Mesothelial cell of epicardium (in vitro differentiated cells): ENCODE measurements at regions not wholly inside any gene's neighbourhood (a gene's known extent, or its start where the extent isn't known, plus 50 kb on each side); places are given as distances from the start of the nearest gene placed in this dataset.

Source experiments
- DNase-seq, 2 experiments: peaks; one replicate each; pipeline ENCODE4 v3.0.0; 2021; ENCODE audit warnings: low spot score in 2 of 2; ENCODE audit not compliant: unreplicated experiment in 2 of 2
- H3K27ac Mint-ChIP-seq: 2 replicates; pipeline ENCODE4 v1.8.0; 2021; ENCODE audit warnings: mixed read lengths
- H3K27me3 Mint-ChIP-seq: 2 replicates; pipeline ENCODE4 v1.8.0; 2021; ENCODE audit warnings: low read depth, mixed read lengths
- H3K36me3 Mint-ChIP-seq: 2 replicates; pipeline ENCODE4 v1.8.0; 2021; ENCODE audit warnings: mixed read lengths
- H3K4me1 Mint-ChIP-seq: 2 replicates; pipeline ENCODE4 v1.8.0; 2021; ENCODE audit warnings: mixed read lengths
- H3K4me3 Mint-ChIP-seq: 2 replicates; pipeline ENCODE4 v1.8.0; 2021; ENCODE audit warnings: mild to moderate bottlenecking, moderate library complexity, mixed read lengths
- H3K9me3 Mint-ChIP-seq: 2 replicates; pipeline ENCODE4 v1.8.0; 2021; ENCODE audit warnings: mixed read lengths
- TF ChIP-seq, protein P1 (sequence below): fragments of 200-600 bp; sonication (generic); IDR thresholded peaks from one replicate; pipeline ENCODE4 v1.5.0; 2021; ENCODE audit warnings: antibody characterized with exemption; ENCODE audit not compliant: unreplicated experiment

- H3K4me1 Mint-ChIP-seq: no peaks in the 10 kb centered on the region
- no peaks in the 10 kb centered on the region for H3K36me3 Mint-ChIP-seq
- H3K27ac Mint-ChIP-seq: no peak overlapping the region
- DNase-seq: no peak
- peaks cover 36% of the 10 kb centered on the region for H3K9me3 Mint-ChIP-seq
- no peaks in the 10 kb centered on the region for H3K27me3 Mint-ChIP-seq
- TF ChIP-seq, protein P1, sequence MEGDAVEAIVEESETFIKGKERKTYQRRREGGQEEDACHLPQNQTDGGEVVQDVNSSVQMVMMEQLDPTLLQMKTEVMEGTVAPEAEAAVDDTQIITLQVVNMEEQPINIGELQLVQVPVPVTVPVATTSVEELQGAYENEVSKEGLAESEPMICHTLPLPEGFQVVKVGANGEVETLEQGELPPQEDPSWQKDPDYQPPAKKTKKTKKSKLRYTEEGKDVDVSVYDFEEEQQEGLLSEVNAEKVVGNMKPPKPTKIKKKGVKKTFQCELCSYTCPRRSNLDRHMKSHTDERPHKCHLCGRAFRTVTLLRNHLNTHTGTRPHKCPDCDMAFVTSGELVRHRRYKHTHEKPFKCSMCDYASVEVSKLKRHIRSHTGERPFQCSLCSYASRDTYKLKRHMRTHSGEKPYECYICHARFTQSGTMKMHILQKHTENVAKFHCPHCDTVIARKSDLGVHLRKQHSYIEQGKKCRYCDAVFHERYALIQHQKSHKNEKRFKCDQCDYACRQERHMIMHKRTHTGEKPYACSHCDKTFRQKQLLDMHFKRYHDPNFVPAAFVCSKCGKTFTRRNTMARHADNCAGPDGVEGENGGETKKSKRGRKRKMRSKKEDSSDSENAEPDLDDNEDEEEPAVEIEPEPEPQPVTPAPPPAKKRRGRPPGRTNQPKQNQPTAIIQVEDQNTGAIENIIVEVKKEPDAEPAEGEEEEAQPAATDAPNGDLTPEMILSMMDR: no peak
- H3K4me3 Mint-ChIP-seq: no peak overlapping the region
Observed at GRCh38 chr12:28704477-28705169, 444.5 kb upstream of the FAR2 start.

DNA sequence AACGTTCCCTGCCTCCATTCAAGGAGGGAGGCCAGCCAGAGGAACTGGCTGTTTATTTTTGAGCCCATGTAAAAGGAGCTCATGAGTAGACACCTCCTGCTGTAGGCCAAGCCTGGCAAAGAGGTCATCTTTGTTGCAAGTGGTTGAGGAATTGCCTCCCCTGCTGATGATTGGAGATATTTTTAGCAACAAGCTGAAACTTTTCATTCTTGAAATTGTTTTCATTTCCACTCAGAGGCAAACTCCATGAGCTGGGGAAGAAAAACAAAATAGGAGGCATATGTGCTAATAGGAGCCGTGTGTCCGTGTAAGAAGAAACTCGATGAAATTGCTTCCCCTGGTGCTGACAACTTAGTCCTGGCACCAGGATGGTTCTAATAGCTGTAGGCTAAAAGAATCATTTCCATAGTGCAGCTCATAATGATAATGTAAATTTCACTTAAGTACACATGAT lies 440.1 kb upstream of the FAR2 start:
- TF ChIP-seq, protein P1: no peak
- no peak for DNase-seq
- no peaks in the 10 kb centered on the region for H3K27me3 Mint-ChIP-seq
- H3K4me3 Mint-ChIP-seq: no peak overlapping the region
- H3K9me3 Mint-ChIP-seq: peaks cover 23% of the 10 kb centered on the region
- H3K4me1 Mint-ChIP-seq: no peaks in the 10 kb centered on the region
- H3K36me3 Mint-ChIP-seq: no peaks in the 10 kb centered on the region
- H3K27ac Mint-ChIP-seq: no peak overlapping the region

DNA sequence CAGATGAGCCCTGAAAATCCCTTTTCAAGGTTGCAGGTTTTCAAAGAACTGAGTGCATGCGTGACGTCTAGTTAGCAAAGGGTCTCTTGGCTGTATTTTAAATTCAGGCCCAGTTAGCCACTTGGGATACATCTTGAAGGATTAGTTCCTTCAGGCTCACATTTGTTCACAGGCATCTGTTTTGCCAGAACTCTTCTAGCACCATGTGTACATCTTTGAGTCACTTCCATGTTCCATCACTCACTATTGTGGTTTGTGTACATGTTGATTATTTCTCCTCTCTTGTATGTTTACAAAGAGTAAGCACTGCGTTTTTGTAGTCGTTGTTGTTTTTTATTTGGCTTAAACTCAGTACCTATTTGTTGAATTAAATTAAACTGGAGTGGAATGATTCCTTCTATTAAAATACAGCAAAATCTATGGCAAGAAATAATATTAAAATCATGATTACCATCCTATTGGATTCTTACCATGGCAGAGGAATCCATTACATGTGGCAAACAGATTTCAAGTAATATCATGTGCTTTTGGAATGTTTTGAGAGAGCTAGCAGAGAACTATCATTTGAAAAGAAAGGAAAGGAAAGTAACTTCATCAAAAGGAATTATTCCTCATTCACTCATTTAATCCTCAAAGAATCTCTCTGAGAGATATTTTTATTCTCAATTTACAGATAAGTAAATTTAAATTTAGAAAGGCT lies 438.9 kb upstream of the FAR2 start:
- H3K9me3 Mint-ChIP-seq: peaks cover 24% of the 10 kb centered on the region
- no peaks in the 10 kb centered on the region for H3K27me3 Mint-ChIP-seq
- DNase-seq: no peak
- no peaks in the 10 kb centered on the region for H3K4me1 Mint-ChIP-seq
- H3K4me3 Mint-ChIP-seq: no peak overlapping the region
- no peak overlapping the region for H3K27ac Mint-ChIP-seq
- H3K36me3 Mint-ChIP-seq: no peaks in the 10 kb centered on the region
- TF ChIP-seq, protein P1: no peak

- Mint-ChIP-seq H3K4me1 (no peaks in the 10 kb centered on the region), H3K27ac (no peak overlapping the region), H3K9me3 (peaks cover 24% of the 10 kb centered on the region), H3K36me3 (no peaks in the 10 kb centered on the region), H3K4me3 (no peak overlapping the region), H3K27me3 (no peaks in the 10 kb centered on the region)
- DNase-seq: no peak
- TF ChIP-seq, protein P1: no peak
Observed at GRCh38 chr12:28710882-28711281, 438.2 kb upstream of the FAR2 start.

- DNase-seq: no peak
- Mint-ChIP-seq H3K4me1 (no peaks in the 10 kb centered on the region), H3K36me3 (no peaks in the 10 kb centered on the region), H3K27me3 (no peaks in the 10 kb centered on the region), H3K4me3 (no peak overlapping the region), H3K27ac (no peak overlapping the region), H3K9me3 (peaks cover 19% of the 10 kb centered on the region)
- TF ChIP-seq, protein P1: no peak
Observed at GRCh38 chr12:28711421-28711820, 437.7 kb upstream of the FAR2 start.
